Cardiac fibroblast (primary cell): ENCODE measurements at regions not wholly inside any gene's neighbourhood (a gene's known extent, or its start where the extent isn't known, plus 50 kb on each side); places are given as distances from the start of the nearest gene placed in this dataset.
"Not testable (repeated sequence)": the region's sequence is repeated elsewhere in the genome, so short reads cannot be mapped to it uniquely, and the experiment has no call there.

Experiments used
- DNase-seq, 2 donors: peaks; one replicate each; pipeline versions ENCODE4 v3.0.0 to v3.0.0-alpha.2; 2010; ENCODE audit warnings: low read depth in 2 of 2
- H3K4me3 ChIP-seq, 2 donors: replicated peaks in 1 of 2; 1 replicate in 1 of 2; 2 replicates in 1 of 2; pipeline ENCODE4 v1.5.1; 2011; ENCODE audit warnings: low read depth in 2 of 2, low read length in 2 of 2, mild to moderate bottlenecking in 2 of 2, moderate library complexity in 1 of 2
- CTCF ChIP-seq: IDR thresholded peaks from one replicate; pipeline ENCODE4 v1.5.1; 2011; ENCODE audit warnings: low read depth, mild to moderate bottlenecking, low read length, inconsistent platforms

- H3K4me3 ChIP-seq, result no peak overlapping the region
- no peak for TF ChIP-seq CTCF
Measured at GRCh38 chr5:36535859-36536615, 70.4 kb upstream of the SLC1A3 start.

GRCh38 chr5:36536616-36537005 is 69.8 kb upstream of the SLC1A3 start:
- H3K4me3 ChIP-seq, result no peak overlapping the region
- no peak for TF ChIP-seq CTCF
- DNase-seq, result peak; percentile 26 to 30

More at GRCh38 chr5:36535859-36536615, 70.4 kb upstream of the SLC1A3 start:
- no peak for DNase-seq

GRCh38 chr5:36537724-36538123 is 68.7 kb upstream of the SLC1A3 start:
- no peak overlapping the region for H3K4me3 ChIP-seq
- no peak for TF ChIP-seq CTCF
- peak in 1 of 2 donors; percentile 8 for DNase-seq

- no peak overlapping the region for H3K4me3 ChIP-seq
- peak in 1 of 2 donors; percentile 13 for DNase-seq
- no peak for TF ChIP-seq CTCF
Measured at GRCh38 chr5:36552651-36553393, 53.6 kb upstream of the SLC1A3 start.

- not testable (repeated sequence) for H3K4me3 ChIP-seq, DNase-seq
Measured at GRCh38 chr5:36555035-36555434, 51.4 kb upstream of the SLC1A3 start.
